ENCODE measurements at regions not wholly inside any gene's neighbourhood (a gene's known extent, or its start where the extent isn't known, plus 50 kb on each side); places are given as distances from the start of the nearest gene placed in this dataset.

DNA sequence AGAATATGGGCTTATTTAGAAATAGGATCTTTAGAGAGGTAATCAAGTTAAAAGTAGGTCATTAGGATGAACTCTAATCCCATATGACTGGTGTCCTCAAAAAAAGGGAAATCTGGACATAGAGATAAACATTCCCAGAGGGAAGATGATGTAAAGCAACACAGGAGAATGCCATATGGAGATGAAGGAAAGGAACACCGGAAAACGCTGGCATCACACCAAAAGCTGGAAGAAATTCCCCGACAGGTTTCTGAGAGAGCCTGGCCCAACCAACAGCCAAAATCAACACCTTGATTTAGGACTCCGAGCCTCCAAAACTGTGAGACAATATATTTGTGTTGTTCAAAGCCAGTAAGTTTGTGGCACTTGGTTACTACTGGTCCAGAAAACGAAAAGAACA, 296.7 kb downstream of the DSEL start (continued):
- TF ChIP-seq, protein P1, sequence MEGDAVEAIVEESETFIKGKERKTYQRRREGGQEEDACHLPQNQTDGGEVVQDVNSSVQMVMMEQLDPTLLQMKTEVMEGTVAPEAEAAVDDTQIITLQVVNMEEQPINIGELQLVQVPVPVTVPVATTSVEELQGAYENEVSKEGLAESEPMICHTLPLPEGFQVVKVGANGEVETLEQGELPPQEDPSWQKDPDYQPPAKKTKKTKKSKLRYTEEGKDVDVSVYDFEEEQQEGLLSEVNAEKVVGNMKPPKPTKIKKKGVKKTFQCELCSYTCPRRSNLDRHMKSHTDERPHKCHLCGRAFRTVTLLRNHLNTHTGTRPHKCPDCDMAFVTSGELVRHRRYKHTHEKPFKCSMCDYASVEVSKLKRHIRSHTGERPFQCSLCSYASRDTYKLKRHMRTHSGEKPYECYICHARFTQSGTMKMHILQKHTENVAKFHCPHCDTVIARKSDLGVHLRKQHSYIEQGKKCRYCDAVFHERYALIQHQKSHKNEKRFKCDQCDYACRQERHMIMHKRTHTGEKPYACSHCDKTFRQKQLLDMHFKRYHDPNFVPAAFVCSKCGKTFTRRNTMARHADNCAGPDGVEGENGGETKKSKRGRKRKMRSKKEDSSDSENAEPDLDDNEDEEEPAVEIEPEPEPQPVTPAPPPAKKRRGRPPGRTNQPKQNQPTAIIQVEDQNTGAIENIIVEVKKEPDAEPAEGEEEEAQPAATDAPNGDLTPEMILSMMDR (IDR thresholded peaks at IDR 0.05; ENCODE audit: low read depth, low read length, missing input control) = no peak

DNA sequence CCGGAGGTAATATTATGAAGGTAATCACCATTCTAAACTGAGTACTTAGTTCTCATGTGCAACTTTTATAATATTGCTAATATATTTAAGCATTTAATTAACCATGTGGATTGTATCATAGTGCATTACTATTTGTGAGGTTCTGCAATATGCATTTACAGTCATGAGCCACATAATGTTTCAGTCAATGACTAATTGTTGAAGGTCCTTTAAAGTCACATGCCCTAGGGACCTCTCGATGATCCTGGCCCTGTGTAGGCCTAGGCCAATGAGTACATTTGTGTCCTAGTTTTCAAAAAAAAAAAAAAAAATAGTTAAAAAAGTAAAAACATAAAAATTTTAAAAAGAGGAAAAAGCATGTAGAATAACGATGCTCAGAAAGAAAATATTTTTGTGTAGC, 298.0 kb downstream of the DSEL start:
- no peaks in the 10 kb centered on the region for H3K27me3 ChIP-seq (ENCODE audit: control insufficient read depth in 4 of 4, insufficient read depth in 4 of 4, low read length in 3 of 4)
- no peaks in the 10 kb centered on the region for H3K36me3 ChIP-seq (ENCODE audit: control insufficient read depth in 4 of 4, insufficient read depth in 3 of 4, low read depth in 1 of 4, low read length in 3 of 4)
- WGBS = 89% methylated on average over 3 of the region's 3 CpGs
- H3K9me3 ChIP-seq (ENCODE audit: control insufficient read depth in 4 of 4, low read length in 3 of 4) = no peaks in the 10 kb centered on the region
- TF ChIP-seq RAD21 (IDR thresholded peaks at IDR 0.05) = no peak
- no peak for DNase-seq (ENCODE audit: low spot score)
- no peak overlapping the region for H3K27ac ChIP-seq (ENCODE audit: low read depth in 1 of 2, low read length in 2 of 2)
- no peak overlapping the region for H3K4me3 ChIP-seq (ENCODE audit: low read depth in 1 of 3, low read length in 3 of 3)
- H3K9ac ChIP-seq (ENCODE audit: low read depth in 1 of 2, low read length in 2 of 2) = no peak overlapping the region
- H3K4me1 ChIP-seq (ENCODE audit: control insufficient read depth in 4 of 4, insufficient read depth in 4 of 4, low read length in 3 of 4) = no peaks in the 10 kb centered on the region

DNA sequence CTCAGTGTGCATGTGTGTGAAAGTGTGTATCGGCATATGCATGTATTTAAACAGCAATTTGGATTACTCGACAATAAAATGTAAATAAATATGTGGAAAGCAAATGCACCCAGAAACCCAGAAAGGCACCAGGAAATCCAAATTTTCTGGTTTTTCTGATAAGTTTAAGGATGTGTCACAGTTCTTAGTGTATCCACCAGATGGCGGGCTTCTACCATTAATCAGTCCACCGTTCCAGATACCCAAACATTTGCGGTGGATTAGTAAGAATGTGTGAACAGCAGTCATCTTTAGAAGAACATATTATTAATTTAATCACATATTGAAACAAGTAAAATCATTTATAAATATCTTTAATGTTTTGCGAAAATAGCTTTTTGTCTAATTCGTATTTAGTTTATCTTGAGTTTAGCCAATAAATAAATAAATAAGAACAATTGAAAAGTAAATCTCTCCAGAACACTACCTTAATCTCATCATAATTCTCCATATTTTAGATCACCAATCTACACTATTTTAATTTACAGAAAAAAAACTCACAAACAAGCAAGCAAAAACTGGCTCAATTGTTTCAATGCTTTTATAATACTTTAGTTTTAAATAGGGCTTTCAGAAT, 298.9 kb downstream of the DSEL start:
- WGBS = 3% methylated on average over 7 of the region's 7 CpGs
- no peaks in the 10 kb centered on the region for H3K36me3 ChIP-seq (ENCODE audit: control insufficient read depth in 4 of 4, insufficient read depth in 3 of 4, low read depth in 1 of 4, low read length in 3 of 4)
- no peaks in the 10 kb centered on the region for H3K9me3 ChIP-seq (ENCODE audit: control insufficient read depth in 4 of 4, low read length in 3 of 4)
- H3K27me3 ChIP-seq (ENCODE audit: control insufficient read depth in 4 of 4, insufficient read depth in 4 of 4, low read length in 3 of 4) = no peaks in the 10 kb centered on the region
- H3K4me1 ChIP-seq (ENCODE audit: control insufficient read depth in 4 of 4, insufficient read depth in 4 of 4, low read length in 3 of 4) = no peaks in the 10 kb centered on the region
- DNase-seq (ENCODE audit: low spot score) = peak; percentile 44
- TF ChIP-seq JUND (IDR thresholded peaks at IDR 0.05) = no peak
- TF ChIP-seq, protein P1 (IDR thresholded peaks at IDR 0.05; ENCODE audit: low read depth, low read length, missing input control) = peak; percentile 88
- TF ChIP-seq, protein P2, sequence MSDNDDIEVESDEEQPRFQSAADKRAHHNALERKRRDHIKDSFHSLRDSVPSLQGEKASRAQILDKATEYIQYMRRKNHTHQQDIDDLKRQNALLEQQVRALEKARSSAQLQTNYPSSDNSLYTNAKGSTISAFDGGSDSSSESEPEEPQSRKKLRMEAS (IDR thresholded peaks at IDR 0.05) = no peak
- TF ChIP-seq RAD21 (IDR thresholded peaks at IDR 0.05) = peak; percentile 94
- no peak for TF ChIP-seq TAF1 (conservative IDR thresholded peaks at IDR 0.05)
- no peak overlapping the region for H3K27ac ChIP-seq (ENCODE audit: low read depth in 1 of 2, low read length in 2 of 2)
- no peak overlapping the region for H3K4me3 ChIP-seq (ENCODE audit: low read depth in 1 of 3, low read length in 3 of 3)
- no peak overlapping the region for H3K9ac ChIP-seq (ENCODE audit: low read depth in 1 of 2, low read length in 2 of 2)

DNA sequence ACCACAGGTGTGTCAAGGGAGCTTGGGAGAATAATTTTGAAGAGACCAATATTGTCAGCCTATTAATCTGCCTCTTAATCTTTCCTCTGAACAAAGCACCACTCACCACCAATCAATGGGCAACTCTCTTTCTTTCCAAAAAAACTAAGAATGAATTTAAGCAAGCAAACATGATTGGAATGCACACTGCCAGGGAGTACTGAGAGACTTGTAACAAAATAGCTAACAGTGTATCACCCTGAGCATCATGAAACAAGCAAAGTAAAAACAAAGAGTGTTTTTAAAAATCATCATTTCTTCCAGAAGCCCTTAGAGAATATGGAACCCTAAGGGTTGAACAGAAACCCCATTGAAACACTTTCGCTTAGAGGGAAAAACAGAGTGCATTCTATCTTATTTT, 299.7 kb downstream of the DSEL start:
- 80% methylated on average over 1 of the region's 1 CpG for WGBS
- H3K9ac ChIP-seq (ENCODE audit: low read depth in 1 of 2, low read length in 2 of 2) = no peak overlapping the region
- no peaks in the 10 kb centered on the region for H3K36me3 ChIP-seq (ENCODE audit: control insufficient read depth in 4 of 4, insufficient read depth in 3 of 4, low read depth in 1 of 4, low read length in 3 of 4)
- H3K4me3 ChIP-seq (ENCODE audit: low read depth in 1 of 3, low read length in 3 of 3) = no peak overlapping the region
- H3K9me3 ChIP-seq (ENCODE audit: control insufficient read depth in 4 of 4, low read length in 3 of 4) = no peaks in the 10 kb centered on the region
- H3K27me3 ChIP-seq (ENCODE audit: control insufficient read depth in 4 of 4, insufficient read depth in 4 of 4, low read length in 3 of 4) = no peaks in the 10 kb centered on the region
- no peaks in the 10 kb centered on the region for H3K4me1 ChIP-seq (ENCODE audit: control insufficient read depth in 4 of 4, insufficient read depth in 4 of 4, low read length in 3 of 4)
- DNase-seq (ENCODE audit: low spot score) = no peak
- no peak overlapping the region for H3K27ac ChIP-seq (ENCODE audit: low read depth in 1 of 2, low read length in 2 of 2)
- TF ChIP-seq NR2F2 (IDR thresholded peaks at IDR 0.05) = no peak
- TF ChIP-seq, protein P1 (IDR thresholded peaks at IDR 0.05; ENCODE audit: low read depth, low read length, missing input control) = no peak
- TF ChIP-seq HNF4G (IDR thresholded peaks at IDR 0.05) = no peak
- TF ChIP-seq, protein P2 (IDR thresholded peaks at IDR 0.05) = no peak
- no peak for TF ChIP-seq JUND (IDR thresholded peaks at IDR 0.05)
- TF ChIP-seq TAF1 (conservative IDR thresholded peaks at IDR 0.05) = no peak
- no peak for TF ChIP-seq GABPA (IDR thresholded peaks at IDR 0.05 in 1 of 2, conservative IDR thresholded peaks at IDR 0.05 in 1 of 2)
- TF ChIP-seq HNF4A (conservative IDR thresholded peaks at IDR 0.05) = no peak
- no peak for TF ChIP-seq RXRA (IDR thresholded peaks at IDR 0.05)
- no peak for TF ChIP-seq EGR1 (IDR thresholded peaks at IDR 0.05; ENCODE audit: low read depth in 2 of 2)
- TF ChIP-seq FOXA1 (IDR thresholded peaks at IDR 0.05) = no peak
- TF ChIP-seq, protein P3, sequence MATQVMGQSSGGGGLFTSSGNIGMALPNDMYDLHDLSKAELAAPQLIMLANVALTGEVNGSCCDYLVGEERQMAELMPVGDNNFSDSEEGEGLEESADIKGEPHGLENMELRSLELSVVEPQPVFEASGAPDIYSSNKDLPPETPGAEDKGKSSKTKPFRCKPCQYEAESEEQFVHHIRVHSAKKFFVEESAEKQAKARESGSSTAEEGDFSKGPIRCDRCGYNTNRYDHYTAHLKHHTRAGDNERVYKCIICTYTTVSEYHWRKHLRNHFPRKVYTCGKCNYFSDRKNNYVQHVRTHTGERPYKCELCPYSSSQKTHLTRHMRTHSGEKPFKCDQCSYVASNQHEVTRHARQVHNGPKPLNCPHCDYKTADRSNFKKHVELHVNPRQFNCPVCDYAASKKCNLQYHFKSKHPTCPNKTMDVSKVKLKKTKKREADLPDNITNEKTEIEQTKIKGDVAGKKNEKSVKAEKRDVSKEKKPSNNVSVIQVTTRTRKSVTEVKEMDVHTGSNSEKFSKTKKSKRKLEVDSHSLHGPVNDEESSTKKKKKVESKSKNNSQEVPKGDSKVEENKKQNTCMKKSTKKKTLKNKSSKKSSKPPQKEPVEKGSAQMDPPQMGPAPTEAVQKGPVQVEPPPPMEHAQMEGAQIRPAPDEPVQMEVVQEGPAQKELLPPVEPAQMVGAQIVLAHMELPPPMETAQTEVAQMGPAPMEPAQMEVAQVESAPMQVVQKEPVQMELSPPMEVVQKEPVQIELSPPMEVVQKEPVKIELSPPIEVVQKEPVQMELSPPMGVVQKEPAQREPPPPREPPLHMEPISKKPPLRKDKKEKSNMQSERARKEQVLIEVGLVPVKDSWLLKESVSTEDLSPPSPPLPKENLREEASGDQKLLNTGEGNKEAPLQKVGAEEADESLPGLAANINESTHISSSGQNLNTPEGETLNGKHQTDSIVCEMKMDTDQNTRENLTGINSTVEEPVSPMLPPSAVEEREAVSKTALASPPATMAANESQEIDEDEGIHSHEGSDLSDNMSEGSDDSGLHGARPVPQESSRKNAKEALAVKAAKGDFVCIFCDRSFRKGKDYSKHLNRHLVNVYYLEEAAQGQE (IDR thresholded peaks at IDR 0.05) = no peak

Measured in liver (tissue), 8 donors.